Stimulated activated CD4-positive, alpha-beta T cell treated with anti-CD3 and anti-CD28 coated beads, Interleukin-15, amount 100 ng/mL, for 1 hour (primary cell): ENCODE measurements at regions not wholly inside any gene's neighbourhood (a gene's known extent, or its start where the extent isn't known, plus 50 kb on each side); places are given as distances from the start of the nearest gene placed in this dataset.

ENCODE experiments used
- DNase-seq, 2 donors: peaks; one replicate each; pipeline ENCODE4 v3.0.0-alpha.2; 2020; ENCODE audit warnings: low read depth in 1 of 2, low spot score in 1 of 2

GRCh38 chr14:76306131-76306530 is 69.8 kb upstream of the ESRRB start:
- DNase-seq, result no peak

GRCh38 chr14:76307786-76308780 is 67.9 kb upstream of the ESRRB start:
- DNase-seq, result no peak

GRCh38 chr14:76309572-76310162 is 66.3 kb upstream of the ESRRB start:
- DNase-seq, result no peak

- no peak for DNase-seq
Observed at GRCh38 chr14:76311079-76311758, 64.7 kb upstream of the ESRRB start.

- no peak for DNase-seq
Observed at GRCh38 chr14:76312821-76313220, 63.1 kb upstream of the ESRRB start.

- DNase-seq, result no peak
Observed at GRCh38 chr14:76313303-76313702, 62.6 kb upstream of the ESRRB start.

GRCh38 chr14:76313852-76314251 is 62.1 kb upstream of the ESRRB start:
- no peak for DNase-seq

GRCh38 chr14:76314521-76315034 is 61.4 kb upstream of the ESRRB start:
- DNase-seq, result no peak

GRCh38 chr14:76320486-76320885 is 55.5 kb upstream of the ESRRB start:
- no peak for DNase-seq

GRCh38 chr14:76320975-76321374 is 55.0 kb upstream of the ESRRB start:
- DNase-seq, result no peak

- DNase-seq, result no peak
Observed at GRCh38 chr14:76322594-76323220, 53.2 kb upstream of the ESRRB start.

GRCh38 chr14:76323331-76324050 is 52.4 kb upstream of the ESRRB start:
- no peak for DNase-seq

GRCh38 chr14:76324133-76324532 is 51.8 kb upstream of the ESRRB start:
- DNase-seq, result no peak
